VCaP (cell line): ENCODE measurements at regions not wholly inside any gene's neighbourhood (a gene's known extent, or its start where the extent isn't known, plus 50 kb on each side); places are given as distances from the start of the nearest gene placed in this dataset.

ENCODE experiments used
- H3K27ac ChIP-seq: fragments of 450-650 bp; 2 replicates; pipeline ENCODE4 v1.5.1; 2017
- TF ChIP-seq, protein P1 (sequence below): fragments of 450-650 bp; conservative IDR thresholded peaks from 2 replicates; pipeline ENCODE4 v1.5.1; 2017; ENCODE audit warnings: mild to moderate bottlenecking, moderate library complexity

DNA sequence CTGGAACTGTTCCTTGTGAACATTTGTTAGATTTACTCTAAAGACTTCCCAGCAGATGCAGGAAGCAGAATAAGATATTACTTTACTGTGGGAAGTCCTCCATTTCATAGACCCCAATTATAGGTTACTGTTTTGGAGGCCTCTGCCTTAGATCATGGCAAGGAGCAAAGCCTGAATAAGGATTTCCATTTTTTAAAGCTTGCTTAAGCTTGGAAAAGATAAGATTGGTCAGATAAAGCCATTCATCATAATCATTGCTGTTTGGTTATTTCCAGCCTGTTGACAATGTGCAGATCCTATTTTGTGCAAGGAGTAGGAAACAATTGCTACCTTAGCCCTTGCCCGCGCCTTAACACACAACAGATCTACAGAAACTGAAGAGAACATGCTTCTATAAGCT is 129.5 kb upstream of the ITGA1 start:
- TF ChIP-seq, protein P1, sequence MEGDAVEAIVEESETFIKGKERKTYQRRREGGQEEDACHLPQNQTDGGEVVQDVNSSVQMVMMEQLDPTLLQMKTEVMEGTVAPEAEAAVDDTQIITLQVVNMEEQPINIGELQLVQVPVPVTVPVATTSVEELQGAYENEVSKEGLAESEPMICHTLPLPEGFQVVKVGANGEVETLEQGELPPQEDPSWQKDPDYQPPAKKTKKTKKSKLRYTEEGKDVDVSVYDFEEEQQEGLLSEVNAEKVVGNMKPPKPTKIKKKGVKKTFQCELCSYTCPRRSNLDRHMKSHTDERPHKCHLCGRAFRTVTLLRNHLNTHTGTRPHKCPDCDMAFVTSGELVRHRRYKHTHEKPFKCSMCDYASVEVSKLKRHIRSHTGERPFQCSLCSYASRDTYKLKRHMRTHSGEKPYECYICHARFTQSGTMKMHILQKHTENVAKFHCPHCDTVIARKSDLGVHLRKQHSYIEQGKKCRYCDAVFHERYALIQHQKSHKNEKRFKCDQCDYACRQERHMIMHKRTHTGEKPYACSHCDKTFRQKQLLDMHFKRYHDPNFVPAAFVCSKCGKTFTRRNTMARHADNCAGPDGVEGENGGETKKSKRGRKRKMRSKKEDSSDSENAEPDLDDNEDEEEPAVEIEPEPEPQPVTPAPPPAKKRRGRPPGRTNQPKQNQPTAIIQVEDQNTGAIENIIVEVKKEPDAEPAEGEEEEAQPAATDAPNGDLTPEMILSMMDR: no peak
- H3K27ac ChIP-seq: no peak overlapping the region

DNA sequence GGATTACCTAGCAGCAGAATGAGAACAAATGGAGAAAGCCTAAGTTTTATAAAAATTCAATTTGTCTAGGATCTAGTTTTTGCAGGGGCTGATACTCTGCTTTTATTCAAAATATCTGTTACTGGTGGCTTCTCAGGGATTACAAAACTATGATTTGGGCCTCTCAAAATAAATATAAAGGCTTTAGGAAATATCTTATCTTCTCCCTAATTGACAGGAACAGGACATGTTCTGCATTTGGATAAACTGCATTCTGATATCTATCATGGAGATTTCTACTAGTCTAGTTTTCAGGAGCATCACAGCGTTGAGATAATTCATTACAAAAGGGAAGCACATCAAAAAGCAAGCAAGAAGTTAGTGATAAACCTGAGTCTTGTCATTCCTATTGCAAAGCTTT is 127.1 kb upstream of the ITGA1 start:
- TF ChIP-seq, protein P1: no peak
- H3K27ac ChIP-seq: no peak overlapping the region

DNA sequence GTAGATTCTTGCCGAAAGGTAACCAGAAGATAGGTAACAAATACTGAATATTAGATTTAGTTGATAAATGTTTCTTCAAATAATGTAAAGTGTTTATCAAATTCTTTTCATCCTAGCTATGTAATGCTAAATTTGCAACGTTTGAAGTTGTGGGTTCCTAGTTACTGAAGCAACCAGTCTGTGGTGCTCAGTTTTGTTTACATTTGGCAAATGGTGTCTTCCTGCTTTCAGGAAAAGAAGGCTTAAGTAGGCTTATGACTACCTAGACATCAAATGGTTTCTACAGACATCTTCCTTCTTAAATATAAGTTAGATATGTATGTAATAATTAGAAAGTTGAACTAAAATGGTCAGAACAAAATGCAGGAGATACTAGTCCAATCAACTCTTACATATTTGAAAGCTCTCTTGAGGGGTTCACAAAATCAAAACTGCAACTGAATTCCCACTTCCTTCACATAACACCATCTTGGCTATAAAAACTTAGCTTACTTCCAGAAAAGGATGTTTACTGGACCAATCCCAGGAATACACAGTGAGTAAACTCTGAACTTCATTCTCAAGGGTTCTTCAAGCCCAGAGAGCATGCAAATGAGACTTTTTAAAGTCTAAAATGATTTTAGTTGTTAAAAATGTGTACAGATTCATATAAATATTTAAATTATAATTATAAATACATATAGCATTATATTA is 125.7 kb upstream of the ITGA1 start:
- TF ChIP-seq, protein P1: no peak
- no peak overlapping the region for H3K27ac ChIP-seq

DNA sequence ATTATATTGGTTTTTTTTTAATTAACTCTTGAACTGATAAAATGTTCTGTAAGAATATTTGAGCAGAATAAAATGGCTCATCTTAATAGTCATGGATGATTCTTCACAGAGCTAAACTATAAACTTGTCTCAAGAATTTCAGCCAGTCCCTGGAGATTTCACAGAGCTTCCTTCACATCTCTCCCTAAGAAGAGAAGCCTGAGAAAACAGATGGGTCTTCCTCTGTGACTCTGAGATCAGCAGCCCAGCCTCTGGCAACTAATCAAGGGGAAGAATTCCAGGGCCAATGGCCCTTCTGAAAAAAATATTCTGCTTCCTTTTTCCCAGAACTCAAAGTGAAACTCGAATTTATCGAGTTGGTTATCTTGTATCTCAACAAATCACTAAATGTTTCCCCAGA is 122.2 kb upstream of the ITGA1 start:
- TF ChIP-seq, protein P1: no peak
- H3K27ac ChIP-seq: no peak overlapping the region

DNA sequence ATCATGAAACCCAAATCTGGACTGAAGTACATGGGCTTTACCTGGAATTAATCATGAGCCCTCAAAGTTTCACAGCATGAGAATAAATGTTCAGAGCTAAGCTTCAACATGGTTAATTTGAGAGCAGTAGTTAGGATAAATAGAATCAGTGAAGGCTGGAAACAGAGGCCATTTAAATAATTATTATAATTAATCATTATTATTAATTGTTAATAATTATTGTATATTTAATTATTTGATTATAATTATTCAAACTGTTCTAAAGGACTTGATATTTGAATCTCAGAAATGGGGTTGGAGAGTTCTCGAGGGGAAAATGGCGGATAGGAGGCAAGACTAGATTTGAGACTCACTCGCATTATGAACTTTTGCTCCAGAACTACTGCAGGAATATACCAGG is 119.6 kb upstream of the ITGA1 start:
- TF ChIP-seq, protein P1: no peak
- no peak overlapping the region for H3K27ac ChIP-seq

DNA sequence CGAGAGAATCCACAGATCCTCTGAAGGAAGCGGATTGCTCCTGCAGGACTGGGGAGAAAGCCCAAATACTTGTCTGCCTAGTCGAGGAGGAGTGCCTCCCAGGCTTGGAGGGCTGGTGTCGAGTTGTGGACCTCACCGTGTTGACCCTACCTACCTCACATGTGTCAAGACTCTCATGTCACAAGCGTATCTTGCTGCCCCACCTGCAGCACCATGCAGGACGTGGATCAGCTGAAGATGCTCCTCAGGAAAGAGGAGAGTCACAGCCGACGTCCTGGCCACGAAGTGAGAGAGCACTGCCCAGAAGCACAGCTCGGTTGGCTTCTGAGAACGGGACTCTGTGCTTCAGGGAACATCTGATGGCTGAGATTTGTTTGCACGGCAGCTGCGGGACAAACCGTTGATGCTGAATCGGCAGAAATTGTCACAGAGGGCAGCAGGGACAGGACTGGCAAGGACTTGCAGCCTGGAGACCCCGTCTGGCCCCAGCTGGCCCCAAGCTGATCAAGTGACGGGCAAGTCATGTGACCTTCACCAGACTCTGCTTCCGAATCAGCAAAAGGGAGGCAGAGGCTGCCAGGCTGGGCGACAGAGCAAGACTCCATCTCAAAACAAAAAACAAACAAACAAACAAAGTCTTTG is 119.1 kb upstream of the ITGA1 start:
- TF ChIP-seq, protein P1: no peak
- H3K27ac ChIP-seq: no peak overlapping the region

DNA sequence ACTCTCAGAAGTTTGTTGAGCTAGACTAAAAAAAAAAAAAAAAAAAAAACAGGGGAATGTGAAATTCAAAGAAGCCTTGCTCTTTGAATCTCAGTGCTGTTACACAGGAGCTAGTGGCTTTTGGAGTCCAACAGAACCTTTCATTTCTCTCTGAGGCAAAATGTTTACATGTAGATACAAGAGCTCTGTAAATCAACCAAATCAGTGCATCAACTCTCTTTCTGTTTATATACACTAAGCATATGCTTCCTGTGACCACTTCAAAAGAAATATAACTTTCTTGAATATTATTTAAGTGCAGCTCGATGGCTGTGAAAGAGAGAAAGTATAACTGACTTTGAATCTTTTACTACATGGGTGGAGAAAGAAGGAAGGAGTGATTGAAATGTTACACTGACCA is 115.3 kb upstream of the ITGA1 start:
- H3K27ac ChIP-seq: no peak overlapping the region
- TF ChIP-seq, protein P1: no peak
